Mammary epithelial cell (primary cell): ENCODE measurements at regions not wholly inside any gene's neighbourhood (a gene's known extent, or its start where the extent isn't known, plus 50 kb on each side); places are given as distances from the start of the nearest gene placed in this dataset.

ENCODE experiments used
- CTCF ChIP-seq, 2 donors: IDR thresholded peaks in 1 of 2; conservative IDR thresholded peaks in 1 of 2; 2 replicates each; pipeline ENCODE4 v1.5.1; 2011 to 2012; ENCODE audit warnings: inconsistent platforms in 2 of 2, low read length in 2 of 2, mild to moderate bottlenecking in 2 of 2, control low read depth in 1 of 2, low read depth in 1 of 2; ENCODE audit not compliant: insufficient read depth in 1 of 2; ENCODE audit errors: extremely low read depth in 1 of 2
- EZH2 ChIP-seq: IDR thresholded peaks from 2 replicates; pipeline ENCODE4 v1.6.1; 2012; ENCODE audit warnings: low read length, inconsistent platforms, borderline replicate concordance

- TF ChIP-seq CTCF (conservative IDR thresholded peaks at IDR 0.05 in 1 of 2, IDR thresholded peaks at IDR 0.05 in 1 of 2; ENCODE audit: extremely low read depth in 1 of 2, insufficient read depth in 1 of 2, low read depth in 1 of 2, low read length in 2 of 2), result no peak
- TF ChIP-seq EZH2, result no peak
These were observed 211.5 kb upstream of the TOX3 start for GRCh38 chr16:52758473-52758855.
